WTC11 (cell line): ENCODE measurements at regions not wholly inside any gene's neighbourhood (a gene's known extent, or its start where the extent isn't known, plus 50 kb on each side); places are given as distances from the start of the nearest gene placed in this dataset.
A peak's percentile ranks its signal among the peaks of the same experiment; 100 is the strongest.

Experiments
- ATAC-seq: fragments of 200-7000 bp; cut with Tn5 transposase; 2 replicates; pipeline ENCODE4 v1.10.0; 2021; ENCODE audit warnings: mild to moderate bottlenecking, moderate library complexity
- CTCF ChIA-PET: fragments of 300-600 bp; sonication (Branson Sonifier 250); formaldehyde crosslinking; loops from one replicate; lab custom pipeline; 2021; ENCODE audit warnings: antibody characterized with exemption; lab: Charles Lee
- POLR2A ChIA-PET: fragments of 350-600 bp; sonication (Branson Sonifier 250); formaldehyde crosslinking; loops from one replicate; lab custom pipeline; 2021; ENCODE audit warnings: antibody characterized with exemption; lab: Charles Lee
- DNase-seq: peaks from one replicate; pipeline ENCODE4 v3.0.0; 2021; ENCODE audit warnings: low spot score
- H3K27ac Mint-ChIP-seq: 2 replicates; pipeline ENCODE4 v1.8.0; 2021; ENCODE audit warnings: mixed read lengths
- H3K27me3 Mint-ChIP-seq: 2 replicates; pipeline ENCODE4 v1.8.0; 2021; ENCODE audit warnings: low read depth, mild to moderate bottlenecking, moderate library complexity, mixed read lengths
- H3K36me3 Mint-ChIP-seq: 2 replicates; pipeline ENCODE4 v1.8.0; 2021; ENCODE audit warnings: mixed read lengths
- H3K4me1 Mint-ChIP-seq: 2 replicates; pipeline ENCODE4 v1.8.0; 2022; ENCODE audit warnings: mixed read lengths
- H3K4me3 Mint-ChIP-seq: 2 replicates; pipeline ENCODE4 v1.8.0; 2021; ENCODE audit warnings: mild to moderate bottlenecking, moderate library complexity, mixed read lengths
- H3K9me3 Mint-ChIP-seq: 2 replicates; pipeline ENCODE4 v1.8.0; 2021; ENCODE audit warnings: mixed read lengths
- CREM ChIP-seq: sonication (generic); formaldehyde crosslinking; IDR thresholded peaks from 2 replicates; pipeline ENCODE4 v1.8.1; 2022; ENCODE audit warnings: mild to moderate bottlenecking, missing genetic modification reagents, moderate library complexity
- ESRRA ChIP-seq: sonication (generic); formaldehyde crosslinking; IDR thresholded peaks from 2 replicates; pipeline ENCODE4 v1.8.1; 2022; ENCODE audit warnings: mild to moderate bottlenecking, missing genetic modification reagents, borderline replicate concordance
- FOXJ3 ChIP-seq: sonication (generic); formaldehyde crosslinking; IDR thresholded peaks from 2 replicates; pipeline ENCODE4 v1.9.0; 2021; ENCODE audit warnings: missing genetic modification reagents, mild to moderate bottlenecking, borderline replicate concordance
- TCF7 ChIP-seq: sonication (generic); formaldehyde crosslinking; IDR thresholded peaks from 2 replicates; pipeline ENCODE4 v1.8.0; 2022; ENCODE audit warnings: mild to moderate bottlenecking, low read depth, missing genetic modification reagents, moderate library complexity
- ZNF138 ChIP-seq: sonication (generic); formaldehyde crosslinking; conservative IDR thresholded peaks from 2 replicates; pipeline ENCODE4 v1.8.1; 2022; ENCODE audit warnings: mild to moderate bottlenecking, moderate library complexity, missing genetic modification reagents
- TF ChIP-seq, protein P1 (sequence below): sonication (generic); formaldehyde crosslinking; IDR thresholded peaks from 2 replicates; pipeline ENCODE4 v1.8.1; 2022; ENCODE audit warnings: low read depth, missing genetic modification reagents, borderline replicate concordance
- TF ChIP-seq, protein P2 (sequence below): sonication (generic); formaldehyde crosslinking; IDR thresholded peaks from 2 replicates; pipeline ENCODE4 v1.8.1; 2022; ENCODE audit warnings: low read depth, mild to moderate bottlenecking, moderate library complexity, missing genetic modification reagents, borderline replicate concordance
- TF ChIP-seq, protein P3 (sequence below): sonication (generic); formaldehyde crosslinking; IDR thresholded peaks from 2 replicates; pipeline ENCODE4 v1.8.0; 2022; ENCODE audit warnings: mild to moderate bottlenecking, missing genetic modification reagents
- TF ChIP-seq, protein P4 (sequence below): sonication (generic); formaldehyde crosslinking; IDR thresholded peaks from 2 replicates; pipeline ENCODE4 v1.8.0; 2023; ENCODE audit warnings: missing genetic modification reagents
- TF ChIP-seq, protein P5 (sequence below): sonication (generic); formaldehyde crosslinking; IDR thresholded peaks from 2 replicates; pipeline ENCODE4 v1.8.0; 2023; ENCODE audit warnings: missing genetic modification reagents, mild to moderate bottlenecking, borderline replicate concordance

DNA sequence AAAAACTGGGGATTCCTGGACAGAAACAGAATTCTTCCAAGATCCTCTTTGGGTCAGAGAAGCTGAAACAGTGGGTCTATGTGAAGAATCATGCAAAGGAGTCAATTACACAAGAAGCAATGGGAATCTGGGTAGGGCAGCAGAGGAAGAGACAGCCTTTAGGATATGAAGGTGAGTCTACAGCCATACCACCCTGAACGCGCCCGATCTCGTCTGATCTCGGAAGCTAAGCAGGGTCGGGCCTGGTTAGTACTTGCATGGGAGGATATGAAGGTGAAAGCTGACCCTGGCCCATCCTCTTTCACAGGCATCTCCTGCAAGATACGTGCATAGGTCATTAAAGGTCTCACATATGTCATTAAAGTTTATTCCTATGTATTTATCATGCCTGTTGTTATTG is 1080.9 kb upstream of the FANCL start:
- Mint-ChIP-seq H3K4me1 (no peaks in the 10 kb centered on the region), H3K4me3 (no peak overlapping the region), H3K27me3 (no peaks in the 10 kb centered on the region; the same call in 1 of the 2 replicates), H3K9me3 (peaks cover 9% of the 10 kb centered on the region), H3K36me3 (peaks cover 10% of the 10 kb centered on the region), H3K27ac (no peak overlapping the region)
- POLR2A ChIA-PET, result no interaction called here
- ATAC-seq (peak; percentile 46; the same call in 1 of the 2 replicates), DNase-seq (no peak)
- CTCF ChIA-PET, result no interaction called here
- TF ChIP-seq FOXJ3, result no peak

DNA sequence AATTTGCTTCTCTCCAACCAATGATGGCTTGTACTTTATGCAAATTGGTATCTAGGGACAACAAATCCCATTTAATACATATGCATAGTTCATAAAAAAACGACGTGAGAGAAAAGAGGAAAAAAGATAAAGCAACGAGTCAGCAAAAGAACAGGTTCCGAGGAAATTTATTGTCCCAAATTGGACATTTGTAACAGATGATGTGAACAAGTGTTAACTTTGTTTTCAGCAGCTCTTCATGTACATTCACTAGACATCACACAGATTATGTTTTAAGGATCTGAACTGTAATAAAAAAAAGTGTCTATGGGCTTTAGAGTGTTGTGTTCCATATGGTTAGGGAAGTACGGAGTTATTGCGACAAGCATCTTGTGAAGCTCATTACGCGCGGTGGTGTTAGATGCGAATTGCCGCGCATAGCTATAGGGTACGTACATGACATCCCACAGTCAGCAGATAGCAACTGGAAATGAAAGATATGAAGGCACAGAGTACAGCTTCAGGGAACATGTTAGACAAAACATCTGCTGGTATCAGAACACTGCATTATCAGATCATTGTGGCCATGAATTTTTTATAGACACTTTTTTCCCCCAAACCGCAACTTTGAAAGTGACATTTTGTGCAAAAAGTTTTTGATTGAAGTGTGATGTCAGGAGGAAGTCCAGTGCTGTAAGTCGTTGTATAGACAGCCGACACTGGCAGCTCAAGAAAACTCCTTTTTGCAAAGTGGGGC is 1073.1 kb upstream of the FANCL start:
- Mint-ChIP-seq H3K27ac (no peak overlapping the region), H3K9me3 (no peaks in the 10 kb centered on the region), H3K36me3 (no peaks in the 10 kb centered on the region), H3K27me3 (no peaks in the 10 kb centered on the region), H3K4me3 (no peak overlapping the region), H3K4me1 (peaks cover 6% of the 10 kb centered on the region)
- ChIA-PET POLR2A (no interaction called here), CTCF (interaction anchor here (0.7 kb wide), 2 partner anchors 704 to 1200 kb away, joined by 3 to 7 read pairs; no protein-coding TSS in a partner anchor)
- DNase-seq, result no peak
- no peak for ATAC-seq
- no peak for TF ChIP-seq TCF7
- TF ChIP-seq, protein P1, sequence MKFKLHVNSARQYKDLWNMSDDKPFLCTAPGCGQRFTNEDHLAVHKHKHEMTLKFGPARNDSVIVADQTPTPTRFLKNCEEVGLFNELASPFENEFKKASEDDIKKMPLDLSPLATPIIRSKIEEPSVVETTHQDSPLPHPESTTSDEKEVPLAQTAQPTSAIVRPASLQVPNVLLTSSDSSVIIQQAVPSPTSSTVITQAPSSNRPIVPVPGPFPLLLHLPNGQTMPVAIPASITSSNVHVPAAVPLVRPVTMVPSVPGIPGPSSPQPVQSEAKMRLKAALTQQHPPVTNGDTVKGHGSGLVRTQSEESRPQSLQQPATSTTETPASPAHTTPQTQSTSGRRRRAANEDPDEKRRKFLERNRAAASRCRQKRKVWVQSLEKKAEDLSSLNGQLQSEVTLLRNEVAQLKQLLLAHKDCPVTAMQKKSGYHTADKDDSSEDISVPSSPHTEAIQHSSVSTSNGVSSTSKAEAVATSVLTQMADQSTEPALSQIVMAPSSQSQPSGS, result no peak
- TF ChIP-seq, protein P2, sequence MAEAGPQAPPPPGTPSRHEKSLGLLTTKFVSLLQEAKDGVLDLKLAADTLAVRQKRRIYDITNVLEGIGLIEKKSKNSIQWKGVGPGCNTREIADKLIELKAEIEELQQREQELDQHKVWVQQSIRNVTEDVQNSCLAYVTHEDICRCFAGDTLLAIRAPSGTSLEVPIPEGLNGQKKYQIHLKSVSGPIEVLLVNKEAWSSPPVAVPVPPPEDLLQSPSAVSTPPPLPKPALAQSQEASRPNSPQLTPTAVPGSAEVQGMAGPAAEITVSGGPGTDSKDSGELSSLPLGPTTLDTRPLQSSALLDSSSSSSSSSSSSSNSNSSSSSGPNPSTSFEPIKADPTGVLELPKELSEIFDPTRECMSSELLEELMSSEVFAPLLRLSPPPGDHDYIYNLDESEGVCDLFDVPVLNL (CRISPR knock-in tag), result no peak
- TF ChIP-seq ESRRA (CRISPR knock-in tag), result no peak
- TF ChIP-seq, protein P3, sequence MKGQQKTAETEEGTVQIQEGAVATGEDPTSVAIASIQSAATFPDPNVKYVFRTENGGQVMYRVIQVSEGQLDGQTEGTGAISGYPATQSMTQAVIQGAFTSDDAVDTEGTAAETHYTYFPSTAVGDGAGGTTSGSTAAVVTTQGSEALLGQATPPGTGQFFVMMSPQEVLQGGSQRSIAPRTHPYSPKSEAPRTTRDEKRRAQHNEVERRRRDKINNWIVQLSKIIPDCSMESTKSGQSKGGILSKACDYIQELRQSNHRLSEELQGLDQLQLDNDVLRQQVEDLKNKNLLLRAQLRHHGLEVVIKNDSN, result no peak
- TF ChIP-seq, protein P4, sequence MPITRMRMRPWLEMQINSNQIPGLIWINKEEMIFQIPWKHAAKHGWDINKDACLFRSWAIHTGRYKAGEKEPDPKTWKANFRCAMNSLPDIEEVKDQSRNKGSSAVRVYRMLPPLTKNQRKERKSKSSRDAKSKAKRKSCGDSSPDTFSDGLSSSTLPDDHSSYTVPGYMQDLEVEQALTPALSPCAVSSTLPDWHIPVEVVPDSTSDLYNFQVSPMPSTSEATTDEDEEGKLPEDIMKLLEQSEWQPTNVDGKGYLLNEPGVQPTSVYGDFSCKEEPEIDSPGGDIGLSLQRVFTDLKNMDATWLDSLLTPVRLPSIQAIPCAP (CRISPR knock-in tag), result no peak
- TF ChIP-seq, protein P5, sequence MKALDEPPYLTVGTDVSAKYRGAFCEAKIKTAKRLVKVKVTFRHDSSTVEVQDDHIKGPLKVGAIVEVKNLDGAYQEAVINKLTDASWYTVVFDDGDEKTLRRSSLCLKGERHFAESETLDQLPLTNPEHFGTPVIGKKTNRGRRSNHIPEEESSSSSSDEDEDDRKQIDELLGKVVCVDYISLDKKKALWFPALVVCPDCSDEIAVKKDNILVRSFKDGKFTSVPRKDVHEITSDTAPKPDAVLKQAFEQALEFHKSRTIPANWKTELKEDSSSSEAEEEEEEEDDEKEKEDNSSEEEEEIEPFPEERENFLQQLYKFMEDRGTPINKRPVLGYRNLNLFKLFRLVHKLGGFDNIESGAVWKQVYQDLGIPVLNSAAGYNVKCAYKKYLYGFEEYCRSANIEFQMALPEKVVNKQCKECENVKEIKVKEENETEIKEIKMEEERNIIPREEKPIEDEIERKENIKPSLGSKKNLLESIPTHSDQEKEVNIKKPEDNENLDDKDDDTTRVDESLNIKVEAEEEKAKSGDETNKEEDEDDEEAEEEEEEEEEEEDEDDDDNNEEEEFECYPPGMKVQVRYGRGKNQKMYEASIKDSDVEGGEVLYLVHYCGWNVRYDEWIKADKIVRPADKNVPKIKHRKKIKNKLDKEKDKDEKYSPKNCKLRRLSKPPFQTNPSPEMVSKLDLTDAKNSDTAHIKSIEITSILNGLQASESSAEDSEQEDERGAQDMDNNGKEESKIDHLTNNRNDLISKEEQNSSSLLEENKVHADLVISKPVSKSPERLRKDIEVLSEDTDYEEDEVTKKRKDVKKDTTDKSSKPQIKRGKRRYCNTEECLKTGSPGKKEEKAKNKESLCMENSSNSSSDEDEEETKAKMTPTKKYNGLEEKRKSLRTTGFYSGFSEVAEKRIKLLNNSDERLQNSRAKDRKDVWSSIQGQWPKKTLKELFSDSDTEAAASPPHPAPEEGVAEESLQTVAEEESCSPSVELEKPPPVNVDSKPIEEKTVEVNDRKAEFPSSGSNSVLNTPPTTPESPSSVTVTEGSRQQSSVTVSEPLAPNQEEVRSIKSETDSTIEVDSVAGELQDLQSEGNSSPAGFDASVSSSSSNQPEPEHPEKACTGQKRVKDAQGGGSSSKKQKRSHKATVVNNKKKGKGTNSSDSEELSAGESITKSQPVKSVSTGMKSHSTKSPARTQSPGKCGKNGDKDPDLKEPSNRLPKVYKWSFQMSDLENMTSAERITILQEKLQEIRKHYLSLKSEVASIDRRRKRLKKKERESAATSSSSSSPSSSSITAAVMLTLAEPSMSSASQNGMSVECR (CRISPR knock-in tag), result no peak
- TF ChIP-seq CREM (CRISPR knock-in tag), result no peak
- no peak for TF ChIP-seq ZNF138 (CRISPR knock-in tag)
